MM.1S (cell line): ENCODE measurements at regions not wholly inside any gene's neighbourhood (a gene's known extent, or its start where the extent isn't known, plus 50 kb on each side); places are given as distances from the start of the nearest gene placed in this dataset.

Experiments
- DNase-seq: peaks from one replicate; pipeline ENCODE4 v3.0.0-alpha.2; 2015
- H2AFZ ChIP-seq: fragments of 300-600 bp; sonication (generic); 2 replicates; pipeline ENCODE4 v1.6.0; 2016; ENCODE audit warnings: antibody characterized with exemption, low read length
- H3F3A ChIP-seq: fragments of 300-600 bp; sonication (generic); 2 replicates; pipeline ENCODE4 v1.6.1; 2016; ENCODE audit warnings: mild to moderate bottlenecking, antibody characterized with exemption, low read length, moderate library complexity, mixed read lengths; ENCODE audit not compliant: insufficient read depth
- H3K27ac ChIP-seq: fragments of 300-600 bp; sonication (generic); 2 replicates; pipeline ENCODE4 v1.5.1; 2016; ENCODE audit warnings: mild to moderate bottlenecking, low read length
- H3K27me3 ChIP-seq: fragments of 300-600 bp; sonication (generic); replicated peaks from 2 replicates; pipeline ENCODE4 v1.6.0; 2016; ENCODE audit warnings: low read length; ENCODE audit not compliant: insufficient read depth
- H3K36me3 ChIP-seq: fragments of 300-600 bp; sonication (generic); replicated peaks from 2 replicates; pipeline ENCODE4 v1.6.1; 2016; ENCODE audit warnings: mild to moderate bottlenecking, low read length, mixed read lengths; ENCODE audit not compliant: insufficient read depth
- H3K4me1 ChIP-seq: fragments of 300-600 bp; sonication (generic); 2 replicates; pipeline ENCODE4 v1.6.1; 2016; ENCODE audit warnings: low read length, mixed read lengths
- H3K4me2 ChIP-seq: fragments of 300-600 bp; sonication (generic); 2 replicates; pipeline ENCODE4 v1.6.0; 2016; ENCODE audit warnings: low read depth, low read length
- H3K4me3 ChIP-seq: fragments of 300-600 bp; sonication (generic); 2 replicates; pipeline ENCODE4 v1.5.1; 2016; ENCODE audit warnings: low read length, mixed read lengths
- H3K79me2 ChIP-seq: fragments of 300-600 bp; sonication (generic); 2 replicates; pipeline ENCODE4 v1.6.1; 2016; ENCODE audit warnings: mixed run types, low read length, mixed read lengths
- H3K9ac ChIP-seq: fragments of 300-600 bp; sonication (generic); 2 replicates; pipeline ENCODE4 v1.6.1; 2016; ENCODE audit warnings: low read length, mixed read lengths
- H3K9me2 ChIP-seq: fragments of 300-600 bp; sonication (generic); replicated peaks from 2 replicates; pipeline ENCODE4 v1.6.1; 2016; ENCODE audit warnings: mild to moderate bottlenecking, low read length, mixed read lengths; ENCODE audit not compliant: insufficient read depth
- H3K9me3 ChIP-seq: fragments of 300-600 bp; sonication (generic); replicated peaks from 2 replicates; pipeline ENCODE4 v1.6.1; 2016; ENCODE audit warnings: mild to moderate bottlenecking, low read length, mixed read lengths; ENCODE audit not compliant: insufficient read depth
- H4K20me1 ChIP-seq: fragments of 300-600 bp; sonication (generic); 2 replicates; pipeline ENCODE4 v1.6.1; 2016; ENCODE audit warnings: mild to moderate bottlenecking, low read length, moderate library complexity, mixed read lengths; ENCODE audit not compliant: insufficient read depth
- EZH2 ChIP-seq: fragments of 300-600 bp; sonication (generic); optimal IDR thresholded peaks from 2 replicates; pipeline ENCODE3; 2017; ENCODE audit warnings: low read depth, mild to moderate bottlenecking, antibody characterized with exemption, low read length, mixed read lengths
- EZH2phosphoT487 ChIP-seq: fragments of 300-600 bp; sonication (generic); IDR thresholded peaks from 2 replicates; pipeline ENCODE4 v1.6.1; 2018; ENCODE audit warnings: antibody characterized with exemption, low read length
- TF ChIP-seq, protein P1 (sequence below): fragments of 300-600 bp; sonication (generic); IDR thresholded peaks from 2 replicates; pipeline ENCODE4 v1.5.1; 2016; ENCODE audit warnings: antibody characterized with exemption, low read length, mixed read lengths

- Histone ChIP-seq H3K4me2 (no peak overlapping the region), H3F3A (no peaks in the 10 kb centered on the region), H3K4me1 (no peaks in the 10 kb centered on the region), H3K9me3 (no peaks in the 10 kb centered on the region), H4K20me1 (no peaks in the 10 kb centered on the region), H3K27ac (no peak overlapping the region), H3K9ac (no peak overlapping the region), H3K9me2 (no peaks in the 10 kb centered on the region), H3K27me3 (no peaks in the 10 kb centered on the region), H3K36me3 (no peaks in the 10 kb centered on the region), H3K4me3 (no peak overlapping the region), H2AFZ (no peak overlapping the region), H3K79me2 (no peaks in the 10 kb centered on the region)
- TF ChIP-seq EZH2phosphoT487 (no peak), EZH2 (no peak)
- TF ChIP-seq, protein P1, sequence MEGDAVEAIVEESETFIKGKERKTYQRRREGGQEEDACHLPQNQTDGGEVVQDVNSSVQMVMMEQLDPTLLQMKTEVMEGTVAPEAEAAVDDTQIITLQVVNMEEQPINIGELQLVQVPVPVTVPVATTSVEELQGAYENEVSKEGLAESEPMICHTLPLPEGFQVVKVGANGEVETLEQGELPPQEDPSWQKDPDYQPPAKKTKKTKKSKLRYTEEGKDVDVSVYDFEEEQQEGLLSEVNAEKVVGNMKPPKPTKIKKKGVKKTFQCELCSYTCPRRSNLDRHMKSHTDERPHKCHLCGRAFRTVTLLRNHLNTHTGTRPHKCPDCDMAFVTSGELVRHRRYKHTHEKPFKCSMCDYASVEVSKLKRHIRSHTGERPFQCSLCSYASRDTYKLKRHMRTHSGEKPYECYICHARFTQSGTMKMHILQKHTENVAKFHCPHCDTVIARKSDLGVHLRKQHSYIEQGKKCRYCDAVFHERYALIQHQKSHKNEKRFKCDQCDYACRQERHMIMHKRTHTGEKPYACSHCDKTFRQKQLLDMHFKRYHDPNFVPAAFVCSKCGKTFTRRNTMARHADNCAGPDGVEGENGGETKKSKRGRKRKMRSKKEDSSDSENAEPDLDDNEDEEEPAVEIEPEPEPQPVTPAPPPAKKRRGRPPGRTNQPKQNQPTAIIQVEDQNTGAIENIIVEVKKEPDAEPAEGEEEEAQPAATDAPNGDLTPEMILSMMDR, result no peak
- no peak for DNase-seq
Measured at GRCh38 chr12:69003991-69004390, 71.0 kb upstream of the CPM start.

- H3K36me3 ChIP-seq, result no peaks in the 10 kb centered on the region
- H3K4me1 ChIP-seq, result no peaks in the 10 kb centered on the region
- no peak overlapping the region for H3K4me3 ChIP-seq
- no peak overlapping the region for H2AFZ ChIP-seq
- TF ChIP-seq EZH2 (no peak), EZH2phosphoT487 (no peak)
- TF ChIP-seq, protein P1, result no peak
- H3K9ac ChIP-seq, result no peak overlapping the region
- no peaks in the 10 kb centered on the region for H3K9me2 ChIP-seq
- H3K27me3 ChIP-seq, result no peaks in the 10 kb centered on the region
- no peaks in the 10 kb centered on the region for H3K9me3 ChIP-seq
- no peaks in the 10 kb centered on the region for H4K20me1 ChIP-seq
- H3K27ac ChIP-seq, result no peak overlapping the region
- H3K4me2 ChIP-seq, result no peak overlapping the region
- no peak for DNase-seq
- H3F3A ChIP-seq, result no peaks in the 10 kb centered on the region
- no peaks in the 10 kb centered on the region for H3K79me2 ChIP-seq
Measured at GRCh38 chr12:69007101-69007854, 74.3 kb upstream of the CPM start.

DNA sequence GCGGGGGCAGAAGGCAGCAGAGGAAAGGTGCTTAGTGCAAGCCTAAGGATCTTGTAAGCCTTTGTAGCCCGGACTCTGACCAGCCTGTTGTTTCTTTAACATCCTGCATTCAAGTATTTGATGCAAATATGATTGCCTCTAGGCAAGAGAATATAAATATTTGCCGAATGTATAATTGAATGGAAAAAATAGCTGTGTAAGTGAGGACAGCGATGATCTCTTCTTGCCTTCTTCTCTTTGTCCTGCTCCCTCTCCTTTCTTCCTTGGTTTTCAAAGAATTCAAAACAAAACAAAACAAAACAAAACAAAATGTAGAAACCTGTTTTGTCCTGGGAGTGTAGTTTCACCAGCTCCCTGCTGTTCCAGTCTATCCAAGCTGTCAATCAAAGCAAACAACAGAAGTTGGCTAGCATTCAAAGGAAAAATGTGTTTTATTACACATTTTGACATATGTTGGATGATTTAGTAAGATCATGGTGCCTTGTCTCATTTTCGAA, 74.9 kb upstream of the CPM start:
- Histone ChIP-seq H3K9ac (no peak overlapping the region), H3K27me3 (no peaks in the 10 kb centered on the region), H3K79me2 (no peaks in the 10 kb centered on the region), H3F3A (no peaks in the 10 kb centered on the region), H3K9me3 (no peaks in the 10 kb centered on the region), H4K20me1 (no peaks in the 10 kb centered on the region), H3K36me3 (no peaks in the 10 kb centered on the region), H3K27ac (no peak overlapping the region), H2AFZ (no peak overlapping the region), H3K4me3 (no peak overlapping the region), H3K9me2 (no peaks in the 10 kb centered on the region), H3K4me2 (no peak overlapping the region), H3K4me1 (no peaks in the 10 kb centered on the region)
- DNase-seq, result no peak
- TF ChIP-seq EZH2, result no peak
- no peak for TF ChIP-seq EZH2phosphoT487
- TF ChIP-seq, protein P1, result no peak
